Panc1 (cell line): ENCODE measurements at regions not wholly inside any gene's neighbourhood (a gene's known extent, or its start where the extent isn't known, plus 50 kb on each side); places are given as distances from the start of the nearest gene placed in this dataset.

Source experiments
- POLR2AphosphoS5 ChIP-seq: IDR thresholded peaks from 2 replicates; pipeline ENCODE4 v1.6.1; 2012; ENCODE audit warnings: mild to moderate bottlenecking, low read depth, low read length, moderate library complexity
- TF ChIP-seq, protein P1 (sequence below): fragments of 450-650 bp; IDR thresholded peaks from 2 replicates; pipeline ENCODE4 v1.5.1; 2017; ENCODE audit warnings: mild to moderate bottlenecking

DNA sequence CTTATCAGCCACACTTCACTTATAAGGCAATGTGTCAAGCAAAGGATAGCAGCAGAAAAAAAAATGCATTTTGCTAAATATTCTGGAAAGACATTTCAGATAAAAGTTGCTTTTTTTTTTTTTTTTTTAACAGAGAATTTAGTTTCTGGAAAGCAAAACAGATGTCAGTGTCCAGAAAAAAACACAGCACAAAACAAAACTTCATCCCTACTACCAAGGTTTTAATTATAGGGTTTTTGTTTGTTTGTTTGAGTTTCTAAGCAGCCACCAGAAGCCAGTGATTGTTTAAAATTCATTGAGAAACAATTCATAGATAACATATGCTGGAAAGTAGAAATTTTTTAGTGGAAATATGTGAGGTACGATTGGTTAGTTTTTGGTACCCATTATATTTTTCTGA is 1202.7 kb downstream of the OTOL1 start:
- TF ChIP-seq, protein P1, sequence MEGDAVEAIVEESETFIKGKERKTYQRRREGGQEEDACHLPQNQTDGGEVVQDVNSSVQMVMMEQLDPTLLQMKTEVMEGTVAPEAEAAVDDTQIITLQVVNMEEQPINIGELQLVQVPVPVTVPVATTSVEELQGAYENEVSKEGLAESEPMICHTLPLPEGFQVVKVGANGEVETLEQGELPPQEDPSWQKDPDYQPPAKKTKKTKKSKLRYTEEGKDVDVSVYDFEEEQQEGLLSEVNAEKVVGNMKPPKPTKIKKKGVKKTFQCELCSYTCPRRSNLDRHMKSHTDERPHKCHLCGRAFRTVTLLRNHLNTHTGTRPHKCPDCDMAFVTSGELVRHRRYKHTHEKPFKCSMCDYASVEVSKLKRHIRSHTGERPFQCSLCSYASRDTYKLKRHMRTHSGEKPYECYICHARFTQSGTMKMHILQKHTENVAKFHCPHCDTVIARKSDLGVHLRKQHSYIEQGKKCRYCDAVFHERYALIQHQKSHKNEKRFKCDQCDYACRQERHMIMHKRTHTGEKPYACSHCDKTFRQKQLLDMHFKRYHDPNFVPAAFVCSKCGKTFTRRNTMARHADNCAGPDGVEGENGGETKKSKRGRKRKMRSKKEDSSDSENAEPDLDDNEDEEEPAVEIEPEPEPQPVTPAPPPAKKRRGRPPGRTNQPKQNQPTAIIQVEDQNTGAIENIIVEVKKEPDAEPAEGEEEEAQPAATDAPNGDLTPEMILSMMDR, result no peak
- no peak for TF ChIP-seq POLR2AphosphoS5
